Esophagus squamous epithelium (tissue), 4 donors: ENCODE measurements at regions not wholly inside any gene's neighbourhood (a gene's known extent, or its start where the extent isn't known, plus 50 kb on each side); places are given as distances from the start of the nearest gene placed in this dataset.

Source experiments
- CTCF ChIP-seq, 6 experiments: fragments of 450-650 bp in 4 of 6; fragments of 200-600 bp in 2 of 6; sonication (generic) in 2 of 6; IDR thresholded peaks; one replicate each; pipeline ENCODE4 v1.5.1; 2016 to 2019; ENCODE audit warnings: antibody characterized with exemption in 6 of 6, mild to moderate bottlenecking in 4 of 6, moderate library complexity in 4 of 6
- POLR2A ChIP-seq, 4 donors: fragments of 450-650 bp; IDR thresholded peaks; one replicate each; pipeline ENCODE4 v1.6.1; 2017; ENCODE audit warnings: antibody characterized with exemption in 4 of 4, mild to moderate bottlenecking in 4 of 4, moderate library complexity in 3 of 4

- no peak for TF ChIP-seq POLR2A (IDR thresholded peaks at IDR 0.05)
- TF ChIP-seq CTCF (IDR thresholded peaks at IDR 0.05): no peak
Measured at GRCh38 chr3:150082898-150083654, 112.4 kb upstream of the PFN2 start.
